K562 (cell line): ENCODE measurements at regions not wholly inside any gene's neighbourhood (a gene's known extent, or its start where the extent isn't known, plus 50 kb on each side); places are given as distances from the start of the nearest gene placed in this dataset.
A peak's percentile ranks its signal among the peaks of the same experiment; 100 is the strongest.

Experiments
- ARNT ChIP-seq, 2 experiments: fragments of 450-650 bp; IDR thresholded peaks; 2 replicates each; pipeline ENCODE4 v1.6.1; 2016; ENCODE audit warnings: mild to moderate bottlenecking in 1 of 2
- E2F8 ChIP-seq: fragments of 450-650 bp; IDR thresholded peaks from 2 replicates; pipeline ENCODE4 v1.7.1; 2018; ENCODE audit warnings: mild to moderate bottlenecking, low read depth; ENCODE audit not compliant: partially characterized antibody
- EP300 ChIP-seq: IDR thresholded peaks from 2 replicates; pipeline ENCODE4 v1.6.1; 2012; ENCODE audit warnings: low read length, improper control_type of control experiment
- MXD1 ChIP-seq: fragments of 250-450 bp; sonication (Bioruptor Pico); IDR thresholded peaks from 2 replicates; pipeline ENCODE4 v1.8.0; 2021; ENCODE audit warnings: borderline replicate concordance, mild to moderate bottlenecking, moderate library complexity; ENCODE audit not compliant: poor library complexity, severe bottlenecking
- PHF20 ChIP-seq: fragments of 450-650 bp; IDR thresholded peaks from 2 replicates; pipeline ENCODE4 v1.6.1; 2018; ENCODE audit not compliant: partially characterized antibody
- POLR2A ChIP-seq: fragments of 450-650 bp; conservative IDR thresholded peaks from 2 replicates; pipeline ENCODE4 v1.6.1; 2016
- POU5F1 ChIP-seq: fragments of 150-350 bp; IDR thresholded peaks from 2 replicates; pipeline ENCODE4 v1.6.1; 2014; ENCODE audit warnings: borderline replicate concordance, low read length, low read depth, mild to moderate bottlenecking; ENCODE audit not compliant: partially characterized antibody
- SP1 ChIP-seq: sonication (generic); formaldehyde crosslinking; IDR thresholded peaks from 2 replicates; pipeline ENCODE4 v1.8.1; 2022; ENCODE audit warnings: mild to moderate bottlenecking, missing genetic modification reagents
- SPI1 ChIP-seq: IDR thresholded peaks from 2 replicates; pipeline ENCODE4 v1.6.1; 2011; ENCODE audit warnings: low read depth, low read length, control low read depth, borderline replicate concordance
- TCFL5 ChIP-seq: fragments of 250-450 bp; sonication (Bioruptor Pico); conservative IDR thresholded peaks from 2 replicates; pipeline ENCODE4 v1.6.1; 2021; ENCODE audit warnings: mild to moderate bottlenecking, moderate library complexity, matching md5 sums
- ZBTB8A ChIP-seq: fragments of 450-650 bp; IDR thresholded peaks from 2 replicates; pipeline ENCODE4 v1.6.1; 2018; ENCODE audit warnings: mild to moderate bottlenecking, moderate library complexity; ENCODE audit not compliant: partially characterized antibody
- ZNF134 ChIP-seq: fragments of 250-450 bp; sonication (Bioruptor Pico); conservative IDR thresholded peaks from 2 replicates; pipeline ENCODE4 v1.4.0; 2020
- ZNF184 ChIP-seq: sonication (generic); formaldehyde crosslinking; IDR thresholded peaks from 2 replicates; pipeline ENCODE4 v1.5.0; 2020; ENCODE audit warnings: missing genetic modification reagents
- ZNF324 ChIP-seq: fragments of 250-450 bp; sonication (Bioruptor Pico); IDR thresholded peaks from 2 replicates; pipeline ENCODE4 v1.4.0; 2020; ENCODE audit warnings: mild to moderate bottlenecking
- ZNF347 ChIP-seq: fragments of 450-650 bp; formaldehyde crosslinking; IDR thresholded peaks from 2 replicates; pipeline ENCODE4 v1.4.0; 2020; ENCODE audit warnings: low read depth, mild to moderate bottlenecking, moderate library complexity
- TF ChIP-seq, protein P1 (sequence below): fragments of 450-650 bp; IDR thresholded peaks from 2 replicates; pipeline ENCODE4 v1.6.1; 2016; ENCODE audit warnings: mild to moderate bottlenecking, moderate library complexity

- TF ChIP-seq, protein P1, sequence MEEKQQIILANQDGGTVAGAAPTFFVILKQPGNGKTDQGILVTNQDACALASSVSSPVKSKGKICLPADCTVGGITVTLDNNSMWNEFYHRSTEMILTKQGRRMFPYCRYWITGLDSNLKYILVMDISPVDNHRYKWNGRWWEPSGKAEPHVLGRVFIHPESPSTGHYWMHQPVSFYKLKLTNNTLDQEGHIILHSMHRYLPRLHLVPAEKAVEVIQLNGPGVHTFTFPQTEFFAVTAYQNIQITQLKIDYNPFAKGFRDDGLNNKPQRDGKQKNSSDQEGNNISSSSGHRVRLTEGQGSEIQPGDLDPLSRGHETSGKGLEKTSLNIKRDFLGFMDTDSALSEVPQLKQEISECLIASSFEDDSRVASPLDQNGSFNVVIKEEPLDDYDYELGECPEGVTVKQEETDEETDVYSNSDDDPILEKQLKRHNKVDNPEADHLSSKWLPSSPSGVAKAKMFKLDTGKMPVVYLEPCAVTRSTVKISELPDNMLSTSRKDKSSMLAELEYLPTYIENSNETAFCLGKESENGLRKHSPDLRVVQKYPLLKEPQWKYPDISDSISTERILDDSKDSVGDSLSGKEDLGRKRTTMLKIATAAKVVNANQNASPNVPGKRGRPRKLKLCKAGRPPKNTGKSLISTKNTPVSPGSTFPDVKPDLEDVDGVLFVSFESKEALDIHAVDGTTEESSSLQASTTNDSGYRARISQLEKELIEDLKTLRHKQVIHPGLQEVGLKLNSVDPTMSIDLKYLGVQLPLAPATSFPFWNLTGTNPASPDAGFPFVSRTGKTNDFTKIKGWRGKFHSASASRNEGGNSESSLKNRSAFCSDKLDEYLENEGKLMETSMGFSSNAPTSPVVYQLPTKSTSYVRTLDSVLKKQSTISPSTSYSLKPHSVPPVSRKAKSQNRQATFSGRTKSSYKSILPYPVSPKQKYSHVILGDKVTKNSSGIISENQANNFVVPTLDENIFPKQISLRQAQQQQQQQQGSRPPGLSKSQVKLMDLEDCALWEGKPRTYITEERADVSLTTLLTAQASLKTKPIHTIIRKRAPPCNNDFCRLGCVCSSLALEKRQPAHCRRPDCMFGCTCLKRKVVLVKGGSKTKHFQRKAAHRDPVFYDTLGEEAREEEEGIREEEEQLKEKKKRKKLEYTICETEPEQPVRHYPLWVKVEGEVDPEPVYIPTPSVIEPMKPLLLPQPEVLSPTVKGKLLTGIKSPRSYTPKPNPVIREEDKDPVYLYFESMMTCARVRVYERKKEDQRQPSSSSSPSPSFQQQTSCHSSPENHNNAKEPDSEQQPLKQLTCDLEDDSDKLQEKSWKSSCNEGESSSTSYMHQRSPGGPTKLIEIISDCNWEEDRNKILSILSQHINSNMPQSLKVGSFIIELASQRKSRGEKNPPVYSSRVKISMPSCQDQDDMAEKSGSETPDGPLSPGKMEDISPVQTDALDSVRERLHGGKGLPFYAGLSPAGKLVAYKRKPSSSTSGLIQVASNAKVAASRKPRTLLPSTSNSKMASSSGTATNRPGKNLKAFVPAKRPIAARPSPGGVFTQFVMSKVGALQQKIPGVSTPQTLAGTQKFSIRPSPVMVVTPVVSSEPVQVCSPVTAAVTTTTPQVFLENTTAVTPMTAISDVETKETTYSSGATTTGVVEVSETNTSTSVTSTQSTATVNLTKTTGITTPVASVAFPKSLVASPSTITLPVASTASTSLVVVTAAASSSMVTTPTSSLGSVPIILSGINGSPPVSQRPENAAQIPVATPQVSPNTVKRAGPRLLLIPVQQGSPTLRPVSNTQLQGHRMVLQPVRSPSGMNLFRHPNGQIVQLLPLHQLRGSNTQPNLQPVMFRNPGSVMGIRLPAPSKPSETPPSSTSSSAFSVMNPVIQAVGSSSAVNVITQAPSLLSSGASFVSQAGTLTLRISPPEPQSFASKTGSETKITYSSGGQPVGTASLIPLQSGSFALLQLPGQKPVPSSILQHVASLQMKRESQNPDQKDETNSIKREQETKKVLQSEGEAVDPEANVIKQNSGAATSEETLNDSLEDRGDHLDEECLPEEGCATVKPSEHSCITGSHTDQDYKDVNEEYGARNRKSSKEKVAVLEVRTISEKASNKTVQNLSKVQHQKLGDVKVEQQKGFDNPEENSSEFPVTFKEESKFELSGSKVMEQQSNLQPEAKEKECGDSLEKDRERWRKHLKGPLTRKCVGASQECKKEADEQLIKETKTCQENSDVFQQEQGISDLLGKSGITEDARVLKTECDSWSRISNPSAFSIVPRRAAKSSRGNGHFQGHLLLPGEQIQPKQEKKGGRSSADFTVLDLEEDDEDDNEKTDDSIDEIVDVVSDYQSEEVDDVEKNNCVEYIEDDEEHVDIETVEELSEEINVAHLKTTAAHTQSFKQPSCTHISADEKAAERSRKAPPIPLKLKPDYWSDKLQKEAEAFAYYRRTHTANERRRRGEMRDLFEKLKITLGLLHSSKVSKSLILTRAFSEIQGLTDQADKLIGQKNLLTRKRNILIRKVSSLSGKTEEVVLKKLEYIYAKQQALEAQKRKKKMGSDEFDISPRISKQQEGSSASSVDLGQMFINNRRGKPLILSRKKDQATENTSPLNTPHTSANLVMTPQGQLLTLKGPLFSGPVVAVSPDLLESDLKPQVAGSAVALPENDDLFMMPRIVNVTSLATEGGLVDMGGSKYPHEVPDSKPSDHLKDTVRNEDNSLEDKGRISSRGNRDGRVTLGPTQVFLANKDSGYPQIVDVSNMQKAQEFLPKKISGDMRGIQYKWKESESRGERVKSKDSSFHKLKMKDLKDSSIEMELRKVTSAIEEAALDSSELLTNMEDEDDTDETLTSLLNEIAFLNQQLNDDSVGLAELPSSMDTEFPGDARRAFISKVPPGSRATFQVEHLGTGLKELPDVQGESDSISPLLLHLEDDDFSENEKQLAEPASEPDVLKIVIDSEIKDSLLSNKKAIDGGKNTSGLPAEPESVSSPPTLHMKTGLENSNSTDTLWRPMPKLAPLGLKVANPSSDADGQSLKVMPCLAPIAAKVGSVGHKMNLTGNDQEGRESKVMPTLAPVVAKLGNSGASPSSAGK, result 0 out of 2 replicates have a peak, but pooled peaks have one; percentile 12
- TF ChIP-seq E2F8 (no peak), PHF20 (no peak), TCFL5 (CRISPR knock-in tag) (no peak), POLR2A (no peak), ZNF184 (CRISPR knock-in tag) (no peak), ZBTB8A (no peak), EP300 (peak; percentile 83), POU5F1 (no peak), SPI1 (no peak), ZNF324 (CRISPR knock-in tag) (no peak), ARNT (IDR thresholded peaks at IDR 0.05) (peak in 1 of 2 experiments; percentile 65; a peak in 1 of 4 replicates), ZNF347 (CRISPR knock-in tag) (no peak), ZNF134 (no peak), MXD1 (CRISPR knock-in tag) (no peak), SP1 (no peak)
Measured at GRCh38 chr2:171244466-171244969, 83.8 kb upstream of the TLK1 start (continued).
